GM12891 (cell line): ENCODE measurements at regions not wholly inside any gene's neighbourhood (a gene's known extent, or its start where the extent isn't known, plus 50 kb on each side); places are given as distances from the start of the nearest gene placed in this dataset.

Source experiments
- PAX5 ChIP-seq: IDR thresholded peaks from 2 replicates; pipeline ENCODE4 v1.6.1; 2011; ENCODE audit warnings: low read length, moderate library complexity, mild to moderate bottlenecking; ENCODE audit not compliant: insufficient read depth, severe bottlenecking
- POLR2A ChIP-seq: IDR thresholded peaks from 2 replicates; pipeline ENCODE4 v1.6.1; 2011; ENCODE audit warnings: low read depth, low read length, control low read depth
- POLR2AphosphoS5 ChIP-seq: IDR thresholded peaks from 2 replicates; pipeline ENCODE4 v1.6.1; 2011; ENCODE audit warnings: low read depth, low read length, control low read depth
- POU2F2 ChIP-seq: IDR thresholded peaks from 2 replicates; pipeline ENCODE4 v1.6.1; 2011; ENCODE audit warnings: low read depth, mild to moderate bottlenecking, control low read depth, low read length, moderate library complexity
- SPI1 ChIP-seq: IDR thresholded peaks from 2 replicates; pipeline ENCODE4 v1.6.1; 2011; ENCODE audit warnings: low read depth, low read length, control low read depth
- TAF1 ChIP-seq: IDR thresholded peaks from 2 replicates; pipeline ENCODE4 v1.6.1; 2011; ENCODE audit warnings: low read depth, low read length, control low read depth

GRCh38 chr12:13443498-13443897 lies 247.0 kb downstream of the EMP1 start:
- TF ChIP-seq POLR2A = no peak
- TF ChIP-seq POU2F2 = no peak
- TF ChIP-seq TAF1 = no peak
- no peak for TF ChIP-seq POLR2AphosphoS5
- no peak for TF ChIP-seq SPI1
- no peak for TF ChIP-seq PAX5
